IPS-18a (cell line): ENCODE measurements at regions not wholly inside any gene's neighbourhood (a gene's known extent, or its start where the extent isn't known, plus 50 kb on each side); places are given as distances from the start of the nearest gene placed in this dataset.

Source experiments
- H3K27ac ChIP-seq: one replicate; pipeline ENCODE4 v1.5.1; 2013; ENCODE audit warnings: low read length
- H3K27me3 ChIP-seq: one replicate; pipeline ENCODE4 v1.6.1; 2013; ENCODE audit warnings: mild to moderate bottlenecking, low read length; ENCODE audit not compliant: control insufficient read depth, insufficient read depth
- H3K36me3 ChIP-seq: one replicate; pipeline ENCODE4 v1.6.1; 2013; ENCODE audit warnings: low read depth, low read length; ENCODE audit not compliant: control insufficient read depth
- H3K4me1 ChIP-seq: one replicate; pipeline ENCODE4 v1.6.1; 2013; ENCODE audit warnings: low read depth, low read length; ENCODE audit not compliant: control insufficient read depth
- H3K4me3 ChIP-seq: one replicate; pipeline ENCODE4 v1.5.1; 2013; ENCODE audit warnings: low read length
- H3K9ac ChIP-seq: one replicate; pipeline ENCODE4 v1.6.1; 2013; ENCODE audit warnings: mild to moderate bottlenecking, low read length, moderate library complexity
- H3K9me3 ChIP-seq: one replicate; pipeline ENCODE4 v1.6.1; 2013; ENCODE audit warnings: low read depth, low read length; ENCODE audit not compliant: control insufficient read depth

- Histone ChIP-seq H3K9me3 (no peaks in the 10 kb centered on the region), H3K4me1 (peaks cover 2% of the 10 kb centered on the region), H3K9ac (no peak overlapping the region), H3K4me3 (no peak overlapping the region), H3K36me3 (no peaks in the 10 kb centered on the region), H3K27me3 (no peaks in the 10 kb centered on the region), H3K27ac (no peak overlapping the region)
These were observed 186.4 kb downstream of the SEC14L1 start for GRCh38 chr17:77327181-77327565.

- Histone ChIP-seq H3K9ac (no peak overlapping the region), H3K36me3 (no peaks in the 10 kb centered on the region), H3K4me1 (no peaks in the 10 kb centered on the region), H3K4me3 (no peak overlapping the region), H3K27ac (no peak overlapping the region), H3K27me3 (no peaks in the 10 kb centered on the region), H3K9me3 (no peaks in the 10 kb centered on the region)
These were observed 187.0 kb downstream of the SEC14L1 start for GRCh38 chr17:77327566-77328464.

- no peak overlapping the region for H3K27ac ChIP-seq
- H3K4me3 ChIP-seq = no peak overlapping the region
- H3K9ac ChIP-seq = no peak overlapping the region
- no peaks in the 10 kb centered on the region for H3K27me3 ChIP-seq
- H3K4me1 ChIP-seq = no peaks in the 10 kb centered on the region
- no peaks in the 10 kb centered on the region for H3K36me3 ChIP-seq
- H3K9me3 ChIP-seq = no peaks in the 10 kb centered on the region
These were observed 188.3 kb downstream of the SEC14L1 start for GRCh38 chr17:77328823-77329740.

- Histone ChIP-seq H3K27ac (no peak overlapping the region), H3K9ac (no peak overlapping the region), H3K4me1 (no peaks in the 10 kb centered on the region), H3K9me3 (no peaks in the 10 kb centered on the region), H3K36me3 (no peaks in the 10 kb centered on the region), H3K27me3 (no peaks in the 10 kb centered on the region), H3K4me3 (no peak overlapping the region)
These were observed 189.2 kb downstream of the SEC14L1 start for GRCh38 chr17:77329741-77330531.

- H3K4me1 ChIP-seq = no peaks in the 10 kb centered on the region
- H3K27me3 ChIP-seq = no peaks in the 10 kb centered on the region
- H3K27ac ChIP-seq = no peak overlapping the region
- H3K4me3 ChIP-seq = no peak overlapping the region
- no peak overlapping the region for H3K9ac ChIP-seq
- no peaks in the 10 kb centered on the region for H3K36me3 ChIP-seq
- H3K9me3 ChIP-seq = no peaks in the 10 kb centered on the region
These were observed 189.9 kb downstream of the SEC14L1 start for GRCh38 chr17:77330602-77331081.

- Histone ChIP-seq H3K27me3 (no peaks in the 10 kb centered on the region), H3K9me3 (no peaks in the 10 kb centered on the region), H3K36me3 (no peaks in the 10 kb centered on the region), H3K9ac (no peak overlapping the region), H3K27ac (no peak overlapping the region), H3K4me1 (no peaks in the 10 kb centered on the region), H3K4me3 (no peak overlapping the region)
These were observed 190.6 kb downstream of the SEC14L1 start for GRCh38 chr17:77331301-77331864.

- H3K27ac ChIP-seq = no peak overlapping the region
- no peaks in the 10 kb centered on the region for H3K27me3 ChIP-seq
- no peak overlapping the region for H3K9ac ChIP-seq
- H3K9me3 ChIP-seq = no peaks in the 10 kb centered on the region
- H3K4me1 ChIP-seq = no peaks in the 10 kb centered on the region
- H3K4me3 ChIP-seq = no peak overlapping the region
- H3K36me3 ChIP-seq = no peaks in the 10 kb centered on the region
These were observed 191.5 kb downstream of the SEC14L1 start for GRCh38 chr17:77332034-77332971.

GRCh38 chr17:77332981-77333685, 192.4 kb downstream of the SEC14L1 start:
- H3K4me1 ChIP-seq = no peaks in the 10 kb centered on the region
- no peak overlapping the region for H3K4me3 ChIP-seq
- no peaks in the 10 kb centered on the region for H3K36me3 ChIP-seq
- no peaks in the 10 kb centered on the region for H3K27me3 ChIP-seq
- H3K27ac ChIP-seq = no peak overlapping the region
- H3K9me3 ChIP-seq = no peaks in the 10 kb centered on the region
- H3K9ac ChIP-seq = no peak overlapping the region

GRCh38 chr17:77337150-77337549, 196.4 kb downstream of the SEC14L1 start:
- no peak overlapping the region for H3K4me3 ChIP-seq

GRCh38 chr17:77341069-77341541, 200.3 kb downstream of the SEC14L1 start:
- Histone ChIP-seq H3K4me3 (no peak overlapping the region), H3K9ac (no peak overlapping the region), H3K9me3 (no peaks in the 10 kb centered on the region), H3K4me1 (no peaks in the 10 kb centered on the region), H3K36me3 (no peaks in the 10 kb centered on the region), H3K27ac (no peak overlapping the region), H3K27me3 (no peaks in the 10 kb centered on the region)

More at GRCh38 chr17:77337150-77337549, 196.4 kb downstream of the SEC14L1 start:
- Histone ChIP-seq H3K4me1 (no peaks in the 10 kb centered on the region), H3K36me3 (no peaks in the 10 kb centered on the region), H3K27me3 (no peaks in the 10 kb centered on the region), H3K27ac (no peak overlapping the region), H3K9ac (no peak overlapping the region), H3K9me3 (no peaks in the 10 kb centered on the region)
